BE2C (cell line): ENCODE measurements at regions not wholly inside any gene's neighbourhood (a gene's known extent, or its start where the extent isn't known, plus 50 kb on each side); places are given as distances from the start of the nearest gene placed in this dataset.

ENCODE experiments used
- DNase-seq: peaks from one replicate; pipeline ENCODE4 v3.0.0-alpha.2; 2020
- H3K27me3 ChIP-seq: fragments of 250-450 bp; sonication (Bioruptor Pico); 2 replicates; pipeline ENCODE4 v1.5.1; 2020; ENCODE audit warnings: mild to moderate bottlenecking
- H3K36me3 ChIP-seq: fragments of 250-450 bp; sonication (Bioruptor Pico); 2 replicates; pipeline ENCODE4 v1.5.1; 2020; ENCODE audit warnings: mild to moderate bottlenecking
- H3K4me1 ChIP-seq: fragments of 250-450 bp; sonication (Bioruptor Pico); 2 replicates; pipeline ENCODE4 v1.5.1; 2020
- H3K4me3 ChIP-seq: 2 replicates; pipeline ENCODE4 v1.5.1; 2011; ENCODE audit warnings: low read depth, low read length
- H3K9me3 ChIP-seq: fragments of 250-450 bp; sonication (Bioruptor Pico); 2 replicates; pipeline ENCODE4 v1.5.1; 2020
- TF ChIP-seq, protein P1 (sequence below): IDR thresholded peaks from 2 replicates; pipeline ENCODE4 v1.5.1; 2012; ENCODE audit warnings: mild to moderate bottlenecking, low read depth, low read length

DNA sequence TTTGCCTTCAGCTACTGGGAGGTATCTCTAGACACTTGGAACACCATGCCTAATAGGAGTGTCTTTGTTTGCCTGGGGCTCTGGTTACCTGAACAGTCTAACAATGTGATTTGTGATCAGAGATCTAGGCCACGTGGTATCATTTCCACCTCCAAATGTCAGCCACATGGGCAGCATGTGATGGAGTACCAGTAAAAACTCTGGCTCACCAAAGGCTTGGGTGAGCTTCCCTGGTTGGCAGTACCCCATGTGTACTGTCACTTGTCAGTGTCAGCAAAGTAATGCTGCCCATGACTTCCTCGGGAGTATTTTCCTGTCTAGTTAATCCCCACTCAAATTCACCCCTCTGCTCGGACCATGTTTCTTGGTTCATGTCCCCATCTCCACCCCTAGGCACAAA, 195.2 kb upstream of the LRFN2 start:
- TF ChIP-seq, protein P1, sequence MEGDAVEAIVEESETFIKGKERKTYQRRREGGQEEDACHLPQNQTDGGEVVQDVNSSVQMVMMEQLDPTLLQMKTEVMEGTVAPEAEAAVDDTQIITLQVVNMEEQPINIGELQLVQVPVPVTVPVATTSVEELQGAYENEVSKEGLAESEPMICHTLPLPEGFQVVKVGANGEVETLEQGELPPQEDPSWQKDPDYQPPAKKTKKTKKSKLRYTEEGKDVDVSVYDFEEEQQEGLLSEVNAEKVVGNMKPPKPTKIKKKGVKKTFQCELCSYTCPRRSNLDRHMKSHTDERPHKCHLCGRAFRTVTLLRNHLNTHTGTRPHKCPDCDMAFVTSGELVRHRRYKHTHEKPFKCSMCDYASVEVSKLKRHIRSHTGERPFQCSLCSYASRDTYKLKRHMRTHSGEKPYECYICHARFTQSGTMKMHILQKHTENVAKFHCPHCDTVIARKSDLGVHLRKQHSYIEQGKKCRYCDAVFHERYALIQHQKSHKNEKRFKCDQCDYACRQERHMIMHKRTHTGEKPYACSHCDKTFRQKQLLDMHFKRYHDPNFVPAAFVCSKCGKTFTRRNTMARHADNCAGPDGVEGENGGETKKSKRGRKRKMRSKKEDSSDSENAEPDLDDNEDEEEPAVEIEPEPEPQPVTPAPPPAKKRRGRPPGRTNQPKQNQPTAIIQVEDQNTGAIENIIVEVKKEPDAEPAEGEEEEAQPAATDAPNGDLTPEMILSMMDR = no peak
- Histone ChIP-seq H3K27me3 (no peaks in the 10 kb centered on the region), H3K9me3 (no peaks in the 10 kb centered on the region), H3K4me1 (no peaks in the 10 kb centered on the region), H3K4me3 (no peak overlapping the region), H3K36me3 (no peaks in the 10 kb centered on the region)
- DNase-seq = no peak

DNA sequence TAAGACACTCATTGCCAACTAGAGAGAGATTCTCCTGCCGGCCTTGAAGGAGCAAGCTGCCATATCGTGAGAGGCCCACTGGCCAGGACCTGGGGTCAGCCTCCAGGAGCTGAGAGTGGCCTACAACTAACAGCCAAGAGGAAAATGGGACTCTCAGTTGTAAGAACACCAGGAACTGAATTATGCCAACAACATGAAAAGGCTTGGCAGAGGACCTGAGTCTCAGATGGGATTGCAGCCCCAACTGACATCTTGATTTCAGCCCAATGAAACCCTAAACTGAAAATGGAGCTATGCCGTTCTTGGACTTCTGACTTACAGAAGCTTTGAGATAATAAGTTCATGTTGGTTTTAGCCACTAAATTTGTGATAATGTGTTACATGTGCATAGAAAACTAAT, 193.5 kb upstream of the LRFN2 start:
- TF ChIP-seq, protein P1 = no peak
- no peak for DNase-seq
- H3K36me3 ChIP-seq = no peaks in the 10 kb centered on the region
- H3K4me3 ChIP-seq = no peak overlapping the region
- H3K4me1 ChIP-seq = no peaks in the 10 kb centered on the region
- H3K27me3 ChIP-seq = no peaks in the 10 kb centered on the region
- H3K9me3 ChIP-seq = no peaks in the 10 kb centered on the region; the same call in 1 of the 2 replicates

DNA sequence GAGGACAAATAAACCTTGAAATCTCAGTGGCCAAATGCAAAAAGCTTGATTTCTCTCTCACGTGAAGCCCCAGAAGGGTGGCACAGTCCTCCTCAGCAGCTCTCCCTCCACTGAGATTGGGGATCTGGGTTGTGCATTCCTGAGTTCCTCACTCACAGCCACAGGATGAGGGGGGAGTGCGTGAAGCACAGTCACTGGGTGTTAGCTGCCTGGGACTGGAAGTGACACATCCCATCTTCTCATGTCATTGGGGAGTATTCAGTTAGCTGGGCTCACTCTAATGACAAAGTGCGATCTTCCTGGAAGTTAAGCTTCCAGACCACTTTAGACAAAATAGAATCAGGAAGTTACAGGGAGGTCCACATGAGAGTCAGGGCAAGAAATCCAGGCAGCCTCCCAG, 192.2 kb upstream of the LRFN2 start:
- H3K27me3 ChIP-seq = no peaks in the 10 kb centered on the region
- TF ChIP-seq, protein P1 = no peak
- no peak overlapping the region for H3K4me3 ChIP-seq
- no peaks in the 10 kb centered on the region for H3K4me1 ChIP-seq
- H3K36me3 ChIP-seq = no peaks in the 10 kb centered on the region
- DNase-seq = no peak
- no peaks in the 10 kb centered on the region; the same call in 1 of the 2 replicates for H3K9me3 ChIP-seq

- Histone ChIP-seq H3K36me3 (no peaks in the 10 kb centered on the region), H3K9me3 (no peaks in the 10 kb centered on the region; the same call in 1 of the 2 replicates), H3K4me3 (no peak overlapping the region), H3K4me1 (no peaks in the 10 kb centered on the region), H3K27me3 (no peaks in the 10 kb centered on the region)
- TF ChIP-seq, protein P1 = no peak
- DNase-seq = no peak
Observed at GRCh38 chr6:40778918-40779317, 191.8 kb upstream of the LRFN2 start.

GRCh38 chr6:40778196-40778595, 191.0 kb upstream of the LRFN2 start:
- TF ChIP-seq, protein P1 = no peak
- Histone ChIP-seq H3K9me3 (no peaks in the 10 kb centered on the region; the same call in none of the 2 replicates), H3K4me1 (no peaks in the 10 kb centered on the region), H3K36me3 (no peaks in the 10 kb centered on the region), H3K4me3 (no peak overlapping the region), H3K27me3 (no peaks in the 10 kb centered on the region)
- DNase-seq = no peak

- no peaks in the 10 kb centered on the region for H3K4me1 ChIP-seq
- DNase-seq = no peak
- TF ChIP-seq, protein P1 = peak; percentile 44
Observed at GRCh38 chr6:40774932-40775331, 187.8 kb upstream of the LRFN2 start.

More at GRCh38 chr6:40774932-40775331, 187.8 kb upstream of the LRFN2 start:
- no peaks in the 10 kb centered on the region for H3K36me3 ChIP-seq
- no peaks in the 10 kb centered on the region; the same call in none of the 2 replicates for H3K9me3 ChIP-seq
- H3K27me3 ChIP-seq = no peaks in the 10 kb centered on the region
- no peak overlapping the region for H3K4me3 ChIP-seq
